ENCODE measurements at regions not wholly inside any gene's neighbourhood (a gene's known extent, or its start where the extent isn't known, plus 50 kb on each side); places are given as distances from the start of the nearest gene placed in this dataset.

DNA sequence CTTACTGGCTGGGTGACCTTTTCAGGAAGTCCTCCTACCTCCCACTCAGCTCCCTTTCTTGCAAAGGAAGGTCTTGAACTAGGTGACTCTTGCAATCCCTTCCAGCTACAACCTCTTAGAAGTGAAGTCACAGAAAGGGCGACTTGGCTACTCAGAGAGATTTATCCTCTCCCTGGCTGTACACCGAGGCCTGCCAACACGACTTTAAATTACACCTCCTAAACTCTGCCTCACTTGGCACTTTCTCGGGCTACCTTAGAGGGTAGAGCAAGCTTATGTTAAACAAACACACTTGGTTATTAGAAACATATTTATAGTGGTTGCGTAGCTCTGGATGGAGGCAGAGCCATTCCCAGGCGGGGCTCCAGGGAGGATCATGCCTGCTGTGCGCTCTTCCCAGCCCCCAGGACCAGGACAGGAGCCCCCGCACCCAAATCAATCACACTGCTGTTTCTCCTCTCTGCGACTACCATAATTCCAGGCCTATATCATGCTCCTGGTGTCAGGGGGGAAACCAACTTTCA, 358.4 kb downstream of the BUD13 start:
- no peak overlapping the region for H3K4me3 ChIP-seq
- no peaks in the 10 kb centered on the region for H3K9me3 ChIP-seq
- no peak for DNase-seq (ENCODE audit: low spot score in 2 of 2)
- no peaks in the 10 kb centered on the region for H3K27me3 ChIP-seq
- no peak for TF ChIP-seq POLR2A (IDR thresholded peaks at IDR 0.05)
- TF ChIP-seq, protein P1, sequence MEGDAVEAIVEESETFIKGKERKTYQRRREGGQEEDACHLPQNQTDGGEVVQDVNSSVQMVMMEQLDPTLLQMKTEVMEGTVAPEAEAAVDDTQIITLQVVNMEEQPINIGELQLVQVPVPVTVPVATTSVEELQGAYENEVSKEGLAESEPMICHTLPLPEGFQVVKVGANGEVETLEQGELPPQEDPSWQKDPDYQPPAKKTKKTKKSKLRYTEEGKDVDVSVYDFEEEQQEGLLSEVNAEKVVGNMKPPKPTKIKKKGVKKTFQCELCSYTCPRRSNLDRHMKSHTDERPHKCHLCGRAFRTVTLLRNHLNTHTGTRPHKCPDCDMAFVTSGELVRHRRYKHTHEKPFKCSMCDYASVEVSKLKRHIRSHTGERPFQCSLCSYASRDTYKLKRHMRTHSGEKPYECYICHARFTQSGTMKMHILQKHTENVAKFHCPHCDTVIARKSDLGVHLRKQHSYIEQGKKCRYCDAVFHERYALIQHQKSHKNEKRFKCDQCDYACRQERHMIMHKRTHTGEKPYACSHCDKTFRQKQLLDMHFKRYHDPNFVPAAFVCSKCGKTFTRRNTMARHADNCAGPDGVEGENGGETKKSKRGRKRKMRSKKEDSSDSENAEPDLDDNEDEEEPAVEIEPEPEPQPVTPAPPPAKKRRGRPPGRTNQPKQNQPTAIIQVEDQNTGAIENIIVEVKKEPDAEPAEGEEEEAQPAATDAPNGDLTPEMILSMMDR (IDR thresholded peaks at IDR 0.05): no peak
- TF ChIP-seq EP300 (IDR thresholded peaks at IDR 0.05): no peak
- H3K4me1 ChIP-seq: peaks cover 0 to 3% (median 0%) of the 10 kb centered on the region in 4 donors
- H3K36me3 ChIP-seq: no peaks in the 10 kb centered on the region
- H3K27ac ChIP-seq: no peak overlapping the region
- 75 to 80% methylated on average over 9 of the region's 9 CpGs for WGBS, 2 donors

DNA sequence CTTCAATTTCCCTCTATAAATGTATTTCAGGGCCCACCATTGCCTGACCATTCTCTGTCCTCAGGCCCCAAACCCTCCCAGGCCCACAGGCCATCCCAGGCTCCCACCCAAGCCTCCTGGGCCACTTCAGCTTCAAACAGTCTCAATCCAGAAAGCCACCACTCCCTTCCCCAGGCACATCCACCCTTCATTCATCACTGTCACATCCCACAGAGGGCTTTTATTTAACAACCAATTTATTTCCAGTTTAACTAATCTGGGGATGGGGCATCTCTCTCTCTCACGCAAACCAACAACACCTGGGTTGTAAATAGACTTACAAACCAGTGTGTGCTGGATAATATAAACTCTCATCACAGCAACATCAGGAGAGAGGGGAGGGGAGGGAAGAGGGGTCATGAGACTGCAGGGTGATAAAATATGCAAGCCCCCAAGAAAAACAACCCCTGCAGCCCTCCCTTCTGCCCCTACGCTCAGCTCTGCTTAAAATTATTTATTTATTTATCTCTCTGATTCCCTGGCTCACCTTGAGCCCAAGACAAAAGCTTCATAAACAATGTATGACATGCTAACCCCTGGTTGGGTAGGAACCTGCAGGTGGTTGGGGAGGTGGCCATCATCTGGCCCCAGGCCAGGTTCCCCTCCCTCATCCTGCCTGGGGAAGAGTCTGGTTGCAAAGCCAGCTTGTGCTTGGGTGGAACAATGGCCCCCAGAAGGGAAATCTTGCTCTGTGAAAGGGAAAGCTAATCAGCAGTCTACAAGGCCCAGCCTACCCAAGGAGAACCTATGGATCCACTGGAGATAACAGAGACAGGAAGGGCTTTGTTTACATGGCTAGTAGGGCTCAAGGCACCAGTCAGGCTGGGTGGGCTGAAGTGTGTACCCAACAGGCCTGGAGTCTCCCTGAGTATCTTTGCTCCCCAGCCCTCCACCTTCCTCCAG, 359.2 kb downstream of the BUD13 start:
- no peak for DNase-seq (ENCODE audit: low spot score in 2 of 2)
- TF ChIP-seq, protein P1 (IDR thresholded peaks at IDR 0.05): no peak
- TF ChIP-seq EP300 (IDR thresholded peaks at IDR 0.05) (no peak), POLR2A (IDR thresholded peaks at IDR 0.05) (no peak)
- H3K4me1 ChIP-seq: peaks cover 0 to 3% (median 0%) of the 10 kb centered on the region in 4 donors
- WGBS, 2 donors: 85 to 94% methylated on average over 2 of the region's 2 CpGs
- H3K27ac ChIP-seq: no peak overlapping the region
- H3K4me3 ChIP-seq: no peak overlapping the region
- H3K27me3 ChIP-seq: no peaks in the 10 kb centered on the region
- H3K9me3 ChIP-seq: no peaks in the 10 kb centered on the region
- H3K36me3 ChIP-seq: no peaks in the 10 kb centered on the region

DNA sequence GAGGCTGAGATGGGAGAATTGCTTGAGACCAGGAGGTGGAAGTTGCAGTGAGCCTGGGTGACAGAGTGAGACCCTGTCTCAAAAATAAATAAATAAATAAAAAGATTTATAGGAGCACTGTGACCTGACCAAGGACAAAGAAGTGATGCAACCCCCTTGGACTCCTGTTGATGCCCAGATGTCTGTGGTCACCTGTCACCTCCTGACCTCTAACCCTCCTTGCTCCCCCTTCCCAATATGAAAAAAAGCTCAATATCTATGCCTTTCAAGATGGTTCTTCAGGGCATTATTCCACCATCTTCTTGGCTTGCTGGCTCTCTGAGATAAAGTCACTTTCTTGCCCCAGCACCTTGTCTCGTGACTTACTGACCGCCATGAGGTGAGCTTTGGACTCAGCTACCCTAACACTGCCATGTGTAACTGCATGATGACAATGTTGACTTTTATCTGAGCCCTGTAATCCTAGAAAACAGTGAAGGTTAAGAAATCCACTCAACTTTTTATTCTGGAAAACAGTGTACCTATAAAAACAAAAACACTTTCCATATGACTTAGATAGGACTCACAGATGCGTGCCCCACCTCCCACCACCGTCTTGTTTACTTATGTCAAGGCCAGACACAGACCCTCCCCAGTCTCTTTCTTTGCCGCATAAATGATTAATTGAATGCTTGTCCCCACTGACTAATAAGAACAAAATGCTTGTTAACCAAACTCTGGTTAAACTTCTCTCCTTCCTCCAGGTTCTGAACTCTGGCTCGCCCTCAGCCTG, 360.5 kb downstream of the BUD13 start:
- Histone ChIP-seq H3K27me3 (no peaks in the 10 kb centered on the region), H3K36me3 (no peaks in the 10 kb centered on the region), H3K27ac (no peak overlapping the region), H3K4me3 (no peak overlapping the region), H3K4me1 (peaks cover 0 to 3% (median 0%) of the 10 kb centered on the region in 4 donors), H3K9me3 (no peaks in the 10 kb centered on the region)
- TF ChIP-seq EP300 (IDR thresholded peaks at IDR 0.05) (no peak), POLR2A (IDR thresholded peaks at IDR 0.05) (no peak)
- TF ChIP-seq, protein P1 (IDR thresholded peaks at IDR 0.05): no peak
- no peak for DNase-seq (ENCODE audit: low spot score in 2 of 2)
- WGBS, 2 donors: 46 to 51% methylated on average over 6 of the region's 6 CpGs

DNA sequence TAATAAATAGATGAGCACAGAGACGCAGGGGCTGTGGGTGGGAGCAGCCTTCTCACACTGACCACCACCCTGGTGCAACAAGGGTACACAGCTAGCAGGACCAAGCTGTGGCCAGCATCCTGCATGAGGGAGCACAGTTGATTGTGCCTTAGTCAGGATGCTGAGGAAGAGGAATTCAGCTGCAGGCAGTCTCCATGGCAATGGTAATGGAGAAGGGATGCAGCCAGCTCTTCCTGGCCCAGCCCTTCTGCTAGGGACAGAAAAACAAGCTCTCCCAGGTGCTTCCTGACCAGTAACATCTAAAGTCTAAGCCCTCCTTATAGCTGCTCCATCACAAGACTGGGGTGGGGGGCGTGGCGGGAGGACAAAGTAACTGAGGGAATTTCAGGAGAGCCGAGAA, 363.5 kb downstream of the BUD13 start:
- H3K4me1 ChIP-seq: peaks cover 0 to 3% (median 0%) of the 10 kb centered on the region in 4 donors
- no peak for TF ChIP-seq EP300 (IDR thresholded peaks at IDR 0.05)
- TF ChIP-seq, protein P1 (IDR thresholded peaks at IDR 0.05): no peak
- no peak for TF ChIP-seq POLR2A (IDR thresholded peaks at IDR 0.05)
- DNase-seq (ENCODE audit: low spot score in 2 of 2): no peak
- 76 to 84% methylated on average over 4 of the region's 4 CpGs for WGBS, 2 donors
- H3K9me3 ChIP-seq: no peaks in the 10 kb centered on the region
- H3K27ac ChIP-seq: no peak overlapping the region
- H3K27me3 ChIP-seq: no peaks in the 10 kb centered on the region
- no peaks in the 10 kb centered on the region for H3K36me3 ChIP-seq
- H3K4me3 ChIP-seq: no peak overlapping the region
